SK-N-SH (cell line): ENCODE measurements at regions not wholly inside any gene's neighbourhood (a gene's known extent, or its start where the extent isn't known, plus 50 kb on each side); places are given as distances from the start of the nearest gene placed in this dataset.

Experiments
- CTCF ChIA-PET: fragments of 300-600, 350-600 bp; formaldehyde crosslinking; extraction: SDS; loops from one replicate; lab custom pipeline; 2021; lab: Yijun Ruan, JAX
- POLR2A ChIA-PET: fragments of 350-600 bp; sonication (Branson Sonifier 250); formaldehyde crosslinking; extraction: SDS; loops from one replicate; lab custom pipeline; 2020; ENCODE audit warnings: antibody characterized with exemption, inconsistent platforms; lab: Yijun Ruan, JAX
- DNase-seq: peaks from one replicate; pipeline ENCODE4 v3.0.0; 2012
- H2AFZ ChIP-seq: fragments of 200-600 bp; sonication (generic); 2 replicates; pipeline ENCODE4 v1.8.1; 2016; ENCODE audit warnings: antibody characterized with exemption, mild to moderate bottlenecking, low read depth
- H3F3A ChIP-seq: fragments of 200-600 bp; sonication (generic); replicated peaks from 2 replicates; pipeline ENCODE3; 2016; ENCODE audit warnings: antibody characterized with exemption, mild to moderate bottlenecking; ENCODE audit not compliant: insufficient read depth
- H3K27ac ChIP-seq, 2 experiments: fragments of 200-500 bp in 1 of 2; fragments of 200-600 bp in 1 of 2; sonication (Bioruptor generic) in 1 of 2; sonication (generic), shearing (Covaris generic) in 1 of 2; 2 replicates each; pipeline versions ENCODE4 v1.5.1 to v1.6.1; 2014 to 2016; ENCODE audit warnings: low read depth in 2 of 2, inconsistent platforms in 1 of 2, low read length in 1 of 2, mild to moderate bottlenecking in 1 of 2, mixed read lengths in 1 of 2
- H3K27me3 ChIP-seq: fragments of 200-600 bp; sonication (generic), shearing (Covaris generic); 2 replicates; pipeline ENCODE4 v1.6.1; 2016; ENCODE audit warnings: mixed run types; ENCODE audit not compliant: insufficient read depth
- H3K36me3 ChIP-seq, 2 experiments: fragments of 200-500 bp in 1 of 2; fragments of 200-600 bp in 1 of 2; sonication (Bioruptor generic) in 1 of 2; sonication (generic) in 1 of 2; replicated peaks in 1 of 2; 2 replicates each; pipeline versions ENCODE3 to v1.5.1; 2014 to 2016; ENCODE audit warnings: low read length in 1 of 2, mild to moderate bottlenecking in 1 of 2; ENCODE audit not compliant: insufficient read depth in 2 of 2, control insufficient read depth in 1 of 2
- H3K4me1 ChIP-seq, 2 experiments: fragments of 200-500 bp in 1 of 2; fragments of 200-600 bp in 1 of 2; sonication (Bioruptor generic) in 1 of 2; sonication (generic), shearing (Covaris generic) in 1 of 2; 2 replicates each; pipeline versions ENCODE4 v1.5.1 to v1.6.1; 2014 to 2016; ENCODE audit warnings: low read depth in 1 of 2, low read length in 1 of 2, mixed run types in 1 of 2; ENCODE audit not compliant: insufficient read depth in 2 of 2, control insufficient read depth in 1 of 2
- H3K4me2 ChIP-seq: fragments of 200-600 bp; sonication (generic), shearing (Covaris generic); 2 replicates; pipeline ENCODE4 v1.6.1; 2017; ENCODE audit warnings: mixed run types
- H3K4me3 ChIP-seq, 2 experiments: fragments of 200-500 bp in 1 of 2; fragments of 200-600 bp in 1 of 2; sonication (Bioruptor generic) in 1 of 2; sonication (generic), shearing (Covaris generic) in 1 of 2; 2 replicates each; pipeline versions ENCODE4 v1.5.1 to v1.8.1; 2014 to 2016; ENCODE audit warnings: low read depth in 2 of 2, inconsistent platforms in 1 of 2, low read length in 1 of 2, mild to moderate bottlenecking in 1 of 2, mixed read lengths in 1 of 2, moderate library complexity in 1 of 2
- H3K79me2 ChIP-seq: fragments of 200-600 bp; sonication (generic); 2 replicates; pipeline ENCODE4 v1.8.1; 2017; ENCODE audit warnings: mild to moderate bottlenecking; ENCODE audit not compliant: insufficient read depth
- H3K9ac ChIP-seq: fragments of 200-600 bp; sonication (generic); 2 replicates; pipeline ENCODE4 v1.6.1; 2017; ENCODE audit warnings: mixed run types
- H3K9me2 ChIP-seq: fragments of 200-600 bp; sonication (generic); 2 replicates; pipeline ENCODE4 v1.6.1; 2017; ENCODE audit warnings: mixed run types
- H3K9me3 ChIP-seq: fragments of 200-600 bp; sonication (generic); 2 replicates; pipeline ENCODE4 v1.6.1; 2017; ENCODE audit warnings: mixed run types, mild to moderate bottlenecking, moderate library complexity
- H4K20me1 ChIP-seq: fragments of 200-600 bp; sonication (generic); 2 replicates; pipeline ENCODE4 v1.6.1; 2017; ENCODE audit warnings: mild to moderate bottlenecking, mixed run types; ENCODE audit not compliant: insufficient read depth
- ELF1 ChIP-seq: IDR thresholded peaks from 2 replicates; pipeline ENCODE4 v1.4.0; 2012
- EZH2phosphoT487 ChIP-seq: fragments of 200-600 bp; sonication (generic); IDR thresholded peaks from 2 replicates; pipeline ENCODE4 v1.6.1; 2017; ENCODE audit warnings: low read depth, mixed run types, mild to moderate bottlenecking, antibody characterized with exemption, moderate library complexity, borderline replicate concordance
- FOSL2 ChIP-seq: IDR thresholded peaks from 2 replicates; pipeline ENCODE4 v1.4.0; 2012; ENCODE audit warnings: low read depth, mild to moderate bottlenecking, moderate library complexity, borderline replicate concordance
- FOXJ3 ChIP-seq: sonication (generic); formaldehyde crosslinking; IDR thresholded peaks from 2 replicates; pipeline ENCODE4 v1.5.1; 2020; ENCODE audit warnings: mild to moderate bottlenecking, missing genetic modification reagents
- GABPA ChIP-seq: IDR thresholded peaks from 2 replicates; pipeline ENCODE4 v1.4.0; 2012; ENCODE audit warnings: low read depth, mild to moderate bottlenecking
- GATA2 ChIP-seq: sonication (generic); formaldehyde crosslinking; IDR thresholded peaks from 2 replicates; pipeline ENCODE4 v1.5.0; 2020; ENCODE audit warnings: mild to moderate bottlenecking, missing genetic modification reagents
- JUND ChIP-seq: IDR thresholded peaks from 2 replicates; pipeline ENCODE4 v1.4.0; 2012
- MXI1 ChIP-seq: IDR thresholded peaks from 2 replicates; pipeline ENCODE4 v1.6.1; 2012; ENCODE audit warnings: mild to moderate bottlenecking, low read depth, low read length, improper control_type of control experiment
- NFIC ChIP-seq: IDR thresholded peaks from 2 replicates; pipeline ENCODE4 v1.4.0; 2012; ENCODE audit warnings: borderline replicate concordance
- RCOR1 ChIP-seq: fragments of 150-350 bp; IDR thresholded peaks from 2 replicates; pipeline ENCODE4 v1.6.1; 2017; ENCODE audit warnings: antibody characterized with exemption, low read length
- RXRA ChIP-seq: IDR thresholded peaks from 2 replicates; pipeline ENCODE4 v1.4.0; 2012; ENCODE audit warnings: low read depth, mild to moderate bottlenecking, borderline replicate concordance
- TAF1 ChIP-seq: IDR thresholded peaks from 2 replicates; pipeline ENCODE4 v1.6.1; 2012; ENCODE audit warnings: low read depth, mild to moderate bottlenecking, low read length, moderate library complexity, borderline replicate concordance
- TCF12 ChIP-seq: IDR thresholded peaks from 2 replicates; pipeline ENCODE4 v1.4.0; 2012
- WGBS: methylation state at CpG from one replicate; pipeline ENCODE4 v1.1.6; 2017; ENCODE audit warnings: low lambda C conversion rate; 5-methylcytosine and 5-hydroxymethylcytosine counted together
- TF ChIP-seq, protein P1 (sequence below): fragments of 150-350 bp; IDR thresholded peaks from 2 replicates; pipeline ENCODE4 v1.6.1; 2017; ENCODE audit warnings: antibody characterized with exemption, low read length, low read depth, borderline replicate concordance
- TF ChIP-seq, protein P2 (sequence below): IDR thresholded peaks from 2 replicates; pipeline ENCODE4 v1.6.1; 2012; ENCODE audit warnings: mild to moderate bottlenecking, low read depth, low read length, moderate library complexity
- TF ChIP-seq, protein P3 (sequence below): IDR thresholded peaks from 2 replicates; pipeline ENCODE4 v1.4.0; 2012; ENCODE audit warnings: low read depth
- TF ChIP-seq, protein P4 (sequence below): fragments of 150-350 bp; IDR thresholded peaks from 2 replicates; pipeline ENCODE4 v1.6.1; 2016; ENCODE audit warnings: mild to moderate bottlenecking, low read depth, low read length

DNA sequence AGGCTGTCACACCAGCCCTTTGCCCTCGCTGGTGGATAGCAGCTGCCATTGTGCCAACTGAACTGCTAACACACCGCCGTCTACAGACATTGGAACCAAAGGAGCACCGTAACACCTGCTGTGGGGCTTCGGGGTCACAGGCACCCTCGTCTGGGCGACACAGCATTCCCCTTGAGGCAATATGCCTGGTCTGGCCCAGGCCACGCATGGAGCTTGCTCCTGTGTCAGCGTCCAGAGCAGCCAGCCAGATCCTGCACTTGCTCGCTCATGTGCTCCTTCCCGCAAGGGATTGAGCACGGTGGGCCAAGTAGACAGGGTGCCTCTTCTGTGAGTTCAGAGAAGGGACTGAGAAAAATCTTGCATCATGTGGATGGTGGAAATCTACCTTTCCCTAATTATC is 314.6 kb upstream of the PLD5 start:
- CTCF ChIA-PET: no interaction called here
- DNase-seq: no peak
- Histone ChIP-seq H4K20me1 (no peaks in the 10 kb centered on the region), H3K27ac (no peak overlapping the region), H3K4me3 (no peak overlapping the region), H3K4me1 (peaks cover 0 to 3% of the 10 kb centered on the region in 2 experiments; a peak in 1 of 4 replicates), H3K36me3 (no peaks in the 10 kb centered on the region), H3K79me2 (no peaks in the 10 kb centered on the region), H2AFZ (no peak overlapping the region), H3K9me3 (no peaks in the 10 kb centered on the region), H3K27me3 (no peaks in the 10 kb centered on the region), H3F3A (no peaks in the 10 kb centered on the region), H3K4me2 (no peak overlapping the region), H3K9me2 (no peaks in the 10 kb centered on the region), H3K9ac (no peak overlapping the region)
- TF ChIP-seq, protein P1, sequence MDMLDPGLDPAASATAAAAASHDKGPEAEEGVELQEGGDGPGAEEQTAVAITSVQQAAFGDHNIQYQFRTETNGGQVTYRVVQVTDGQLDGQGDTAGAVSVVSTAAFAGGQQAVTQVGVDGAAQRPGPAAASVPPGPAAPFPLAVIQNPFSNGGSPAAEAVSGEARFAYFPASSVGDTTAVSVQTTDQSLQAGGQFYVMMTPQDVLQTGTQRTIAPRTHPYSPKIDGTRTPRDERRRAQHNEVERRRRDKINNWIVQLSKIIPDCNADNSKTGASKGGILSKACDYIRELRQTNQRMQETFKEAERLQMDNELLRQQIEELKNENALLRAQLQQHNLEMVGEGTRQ: no peak
- no peak for TF ChIP-seq GATA2 (CRISPR knock-in tag)
- TF ChIP-seq EZH2phosphoT487: no peak
- TF ChIP-seq FOSL2: no peak
- TF ChIP-seq RXRA: no peak
- TF ChIP-seq, protein P2, sequence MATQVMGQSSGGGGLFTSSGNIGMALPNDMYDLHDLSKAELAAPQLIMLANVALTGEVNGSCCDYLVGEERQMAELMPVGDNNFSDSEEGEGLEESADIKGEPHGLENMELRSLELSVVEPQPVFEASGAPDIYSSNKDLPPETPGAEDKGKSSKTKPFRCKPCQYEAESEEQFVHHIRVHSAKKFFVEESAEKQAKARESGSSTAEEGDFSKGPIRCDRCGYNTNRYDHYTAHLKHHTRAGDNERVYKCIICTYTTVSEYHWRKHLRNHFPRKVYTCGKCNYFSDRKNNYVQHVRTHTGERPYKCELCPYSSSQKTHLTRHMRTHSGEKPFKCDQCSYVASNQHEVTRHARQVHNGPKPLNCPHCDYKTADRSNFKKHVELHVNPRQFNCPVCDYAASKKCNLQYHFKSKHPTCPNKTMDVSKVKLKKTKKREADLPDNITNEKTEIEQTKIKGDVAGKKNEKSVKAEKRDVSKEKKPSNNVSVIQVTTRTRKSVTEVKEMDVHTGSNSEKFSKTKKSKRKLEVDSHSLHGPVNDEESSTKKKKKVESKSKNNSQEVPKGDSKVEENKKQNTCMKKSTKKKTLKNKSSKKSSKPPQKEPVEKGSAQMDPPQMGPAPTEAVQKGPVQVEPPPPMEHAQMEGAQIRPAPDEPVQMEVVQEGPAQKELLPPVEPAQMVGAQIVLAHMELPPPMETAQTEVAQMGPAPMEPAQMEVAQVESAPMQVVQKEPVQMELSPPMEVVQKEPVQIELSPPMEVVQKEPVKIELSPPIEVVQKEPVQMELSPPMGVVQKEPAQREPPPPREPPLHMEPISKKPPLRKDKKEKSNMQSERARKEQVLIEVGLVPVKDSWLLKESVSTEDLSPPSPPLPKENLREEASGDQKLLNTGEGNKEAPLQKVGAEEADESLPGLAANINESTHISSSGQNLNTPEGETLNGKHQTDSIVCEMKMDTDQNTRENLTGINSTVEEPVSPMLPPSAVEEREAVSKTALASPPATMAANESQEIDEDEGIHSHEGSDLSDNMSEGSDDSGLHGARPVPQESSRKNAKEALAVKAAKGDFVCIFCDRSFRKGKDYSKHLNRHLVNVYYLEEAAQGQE: no peak
- no peak for TF ChIP-seq GABPA
- TF ChIP-seq TAF1: no peak
- TF ChIP-seq MXI1: no peak
- TF ChIP-seq, protein P3, sequence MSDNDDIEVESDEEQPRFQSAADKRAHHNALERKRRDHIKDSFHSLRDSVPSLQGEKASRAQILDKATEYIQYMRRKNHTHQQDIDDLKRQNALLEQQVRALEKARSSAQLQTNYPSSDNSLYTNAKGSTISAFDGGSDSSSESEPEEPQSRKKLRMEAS: no peak
- TF ChIP-seq NFIC: no peak
- no peak for TF ChIP-seq TCF12
- TF ChIP-seq JUND: no peak
- no peak for TF ChIP-seq FOXJ3 (CRISPR knock-in tag)
- no peak for TF ChIP-seq RCOR1
- TF ChIP-seq, protein P4, sequence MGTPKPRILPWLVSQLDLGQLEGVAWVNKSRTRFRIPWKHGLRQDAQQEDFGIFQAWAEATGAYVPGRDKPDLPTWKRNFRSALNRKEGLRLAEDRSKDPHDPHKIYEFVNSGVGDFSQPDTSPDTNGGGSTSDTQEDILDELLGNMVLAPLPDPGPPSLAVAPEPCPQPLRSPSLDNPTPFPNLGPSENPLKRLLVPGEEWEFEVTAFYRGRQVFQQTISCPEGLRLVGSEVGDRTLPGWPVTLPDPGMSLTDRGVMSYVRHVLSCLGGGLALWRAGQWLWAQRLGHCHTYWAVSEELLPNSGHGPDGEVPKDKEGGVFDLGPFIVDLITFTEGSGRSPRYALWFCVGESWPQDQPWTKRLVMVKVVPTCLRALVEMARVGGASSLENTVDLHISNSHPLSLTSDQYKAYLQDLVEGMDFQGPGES: no peak
- TF ChIP-seq ELF1: no peak
- POLR2A ChIA-PET: interaction anchor here (0.5 kb wide), 1 partner anchor 246 kb away, joined by 3 read pairs; no protein-coding TSS in a partner anchor
- WGBS: 48% methylated on average over 8 of the region's 12 CpGs
